ENCODE measurements at regions not wholly inside any gene's neighbourhood (a gene's known extent, or its start where the extent isn't known, plus 50 kb on each side); places are given as distances from the start of the nearest gene placed in this dataset.
"Not testable (repeated sequence)": the region's sequence is repeated elsewhere in the genome, so short reads cannot be mapped to it uniquely, and the experiment has no call there.

GRCh38 chr6:81561071-81561564, 191.4 kb downstream of the TENT5A start:
- no peak for FAIRE-seq

DNA sequence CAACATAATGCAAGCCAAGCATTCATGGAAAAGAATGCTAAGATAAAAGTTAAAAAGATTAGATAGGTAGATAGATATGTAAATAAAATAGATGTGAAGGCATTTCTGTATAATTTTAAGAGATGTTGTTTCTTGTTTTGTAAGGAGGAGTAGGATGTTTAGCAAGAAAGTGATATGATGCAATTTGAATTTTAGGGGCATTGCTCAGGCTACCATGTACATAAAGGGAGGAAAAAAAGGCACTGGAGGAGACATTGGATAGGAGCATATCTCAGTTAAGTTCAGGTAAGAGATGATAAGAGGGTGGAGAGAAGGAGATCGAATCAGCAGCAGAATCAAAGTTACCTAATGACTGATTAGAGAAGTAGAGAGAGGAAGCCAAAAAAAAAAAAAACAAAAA, 194.7 kb downstream of the TENT5A start:
- no peak for FAIRE-seq

GRCh38 chr6:81556551-81556950, 195.9 kb downstream of the TENT5A start:
- no peak for FAIRE-seq

DNA sequence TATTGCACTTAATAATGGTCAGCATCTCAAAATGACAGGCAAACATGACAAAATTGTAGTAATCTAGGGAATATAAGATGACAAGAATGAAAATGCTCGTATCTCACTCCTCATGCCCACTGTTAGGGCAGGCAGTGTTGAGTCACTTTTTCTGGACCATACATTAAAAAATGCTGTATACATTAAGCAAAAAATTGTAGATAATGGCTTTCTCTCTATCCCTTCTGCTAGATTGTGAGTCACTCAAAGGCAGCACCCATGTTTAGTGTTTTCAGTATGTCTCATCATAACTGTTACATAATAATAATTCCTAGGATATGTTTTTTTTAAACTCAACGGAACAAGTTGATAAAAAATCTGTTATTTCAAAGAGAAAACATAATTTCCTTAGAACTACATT, 199.3 kb downstream of the TENT5A start:
- FAIRE-seq: no peak

DNA sequence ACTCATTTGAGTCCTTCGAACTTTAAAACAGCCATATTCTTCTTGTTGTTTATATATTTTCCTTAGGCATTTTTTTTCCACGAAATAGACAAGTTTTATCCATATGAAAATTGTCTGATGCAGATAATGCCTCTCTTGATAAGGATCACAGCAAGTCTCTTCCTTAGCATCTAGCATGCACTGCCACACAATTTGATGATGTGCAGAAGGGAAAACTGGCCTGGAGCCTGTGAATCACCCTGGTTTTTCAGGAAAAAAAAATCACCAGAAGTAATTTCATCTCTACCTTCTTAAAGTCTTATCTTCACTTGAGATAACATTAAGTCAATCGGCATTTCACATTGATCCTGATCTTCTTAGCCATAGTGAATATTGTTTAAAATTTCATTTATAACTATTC, 199.8 kb downstream of the TENT5A start:
- FAIRE-seq: no peak

- FAIRE-seq: no peak
These were observed 205.3 kb downstream of the TENT5A start for GRCh38 chr6:81547149-81547548.

- FAIRE-seq: no peak
These were observed 217.5 kb downstream of the TENT5A start for GRCh38 chr6:81534934-81535465.

DNA sequence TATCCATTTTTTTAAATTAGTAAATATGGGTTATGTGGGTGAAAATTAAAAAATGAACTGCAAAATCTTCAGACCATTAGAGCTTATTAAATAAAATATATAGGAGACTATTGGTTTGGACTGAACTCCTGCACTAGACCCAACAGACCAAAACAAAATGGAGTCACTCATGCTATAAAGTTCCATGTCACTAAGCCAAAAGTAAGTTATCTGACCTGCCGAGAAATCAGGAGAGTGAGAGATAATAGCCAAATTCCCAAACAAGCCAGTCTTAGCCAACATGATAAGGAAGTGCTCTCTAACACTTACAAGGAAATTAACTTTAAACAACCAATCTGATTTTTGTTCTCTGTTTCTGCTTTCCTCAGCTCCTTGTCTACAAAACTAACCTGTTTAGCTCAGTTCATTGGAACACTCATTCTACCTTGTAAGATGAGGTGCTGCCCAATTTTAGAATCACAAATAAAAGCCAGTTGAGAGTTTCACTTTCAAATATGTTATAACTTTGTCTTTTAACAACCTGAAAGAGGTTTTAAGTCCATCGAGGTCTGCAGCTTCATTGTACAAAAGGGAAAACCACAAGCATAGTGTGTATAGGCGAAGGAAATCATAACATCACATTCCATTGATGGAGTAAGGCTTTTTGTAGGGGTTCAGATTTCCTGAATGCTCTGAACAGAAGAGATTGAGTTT, 220.5 kb downstream of the TENT5A start:
- FAIRE-seq: no peak

DNA sequence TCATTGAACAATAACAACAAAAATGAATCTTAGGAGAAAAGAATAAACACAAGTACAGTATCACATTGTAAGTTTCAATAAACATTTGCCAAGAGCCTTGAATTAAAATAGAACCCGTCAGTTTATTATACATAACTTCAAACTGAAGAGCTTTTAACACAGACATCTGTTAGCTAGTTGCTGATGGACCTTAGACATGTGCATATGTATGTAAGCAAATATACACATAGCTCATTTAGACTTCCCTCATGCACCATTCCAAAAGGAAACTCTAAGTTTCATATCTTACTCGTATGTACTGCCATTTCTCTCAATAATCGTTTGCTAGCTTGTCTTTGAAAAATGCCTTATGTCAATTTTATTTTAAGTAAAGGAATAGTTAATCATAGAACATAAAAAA, 235.0 kb downstream of the TENT5A start:
- no peak for FAIRE-seq

GRCh38 chr6:81515562-81516453, 236.7 kb downstream of the TENT5A start:
- FAIRE-seq: no peak

DNA sequence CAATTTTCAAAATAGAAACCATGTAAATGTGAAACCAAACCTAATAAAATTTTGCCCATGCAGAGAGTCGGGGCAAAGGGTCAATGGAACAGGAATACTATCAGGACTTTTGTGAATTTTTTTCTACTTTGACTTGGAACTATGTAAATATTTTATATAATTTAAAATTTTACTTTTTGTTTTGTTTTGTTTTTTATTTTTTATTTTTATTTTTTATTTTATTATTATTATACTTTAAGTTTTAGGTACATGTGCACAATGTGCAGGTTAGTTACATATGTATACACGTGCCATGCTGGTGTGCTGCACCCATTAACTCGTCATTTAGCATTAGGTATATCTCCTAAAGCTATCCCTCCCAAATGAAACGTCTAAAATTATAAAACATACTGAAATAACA, 238.3 kb downstream of the TENT5A start:
- not testable (repeated sequence) for FAIRE-seq

GRCh38 chr6:81511423-81511822, 241.1 kb downstream of the TENT5A start:
- FAIRE-seq: no peak

DNA sequence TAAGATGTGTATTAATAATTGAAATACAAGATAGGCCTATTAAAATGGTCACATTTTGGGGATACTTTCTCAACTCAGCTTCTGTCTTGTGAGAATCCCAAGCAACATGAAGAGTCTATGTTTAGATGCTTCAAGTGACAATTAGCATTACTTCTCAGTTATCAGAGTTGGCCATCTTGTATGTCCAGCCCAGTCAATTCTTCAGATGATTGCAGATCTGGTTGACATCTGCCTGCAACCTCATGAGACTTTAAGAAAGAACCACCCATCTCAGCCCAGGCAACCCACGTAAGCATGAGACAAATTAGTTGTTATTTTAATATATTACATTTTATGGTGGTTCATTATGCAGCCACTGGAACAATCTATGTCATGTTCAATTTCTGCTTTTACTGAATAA, 256.5 kb downstream of the TENT5A start:
- no peak for FAIRE-seq

DNA sequence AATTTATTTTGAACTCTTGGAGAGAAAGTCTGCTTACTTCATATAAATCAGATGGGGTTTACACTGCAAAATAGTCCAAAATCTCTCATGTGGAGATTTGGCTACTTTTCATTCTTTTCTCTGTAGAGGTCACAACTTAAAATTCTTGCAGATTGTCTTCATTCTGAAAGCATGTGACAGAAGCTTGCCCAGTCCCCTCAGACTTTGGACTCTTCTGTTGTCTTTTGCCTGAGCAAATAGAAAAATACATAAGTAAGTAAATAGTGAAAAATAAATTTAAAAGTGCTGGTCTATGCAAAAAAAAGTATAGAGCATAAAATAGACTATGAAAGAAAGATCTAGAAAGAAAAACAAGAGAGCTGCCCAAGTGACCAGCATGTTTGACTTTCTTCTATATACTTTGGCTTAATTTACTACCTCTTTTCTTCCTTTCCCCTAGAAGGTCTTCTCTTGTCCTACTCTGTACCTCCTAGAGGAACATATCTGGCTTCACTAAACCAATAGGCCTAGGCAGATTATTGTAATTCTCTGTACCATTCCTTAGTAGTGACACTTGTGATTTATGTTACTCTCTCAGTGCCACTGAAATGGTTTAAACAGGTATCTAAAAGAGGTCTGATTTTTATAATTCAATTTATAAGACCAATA, 260.9 kb downstream of the TENT5A start:
- FAIRE-seq: no peak

DNA sequence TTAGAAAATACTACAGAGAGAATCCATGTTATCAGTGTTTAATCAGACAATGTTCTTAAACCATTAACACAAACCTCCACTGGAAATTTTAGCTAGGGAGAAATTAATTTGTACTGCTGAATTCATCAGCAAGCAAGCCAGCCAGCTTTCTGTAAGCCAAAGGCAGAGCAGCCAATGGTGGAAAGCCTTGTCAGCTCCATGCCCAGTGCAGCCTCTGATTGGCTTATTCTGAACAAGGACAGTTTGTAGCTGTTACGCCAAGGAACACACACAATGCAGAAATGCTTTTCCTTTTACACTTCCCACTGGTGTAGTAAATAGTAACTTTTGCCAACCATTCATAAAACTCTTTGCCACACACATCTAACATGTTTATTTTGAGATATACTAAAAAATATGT, 265.0 kb downstream of the TENT5A start:
- no peak for FAIRE-seq

GRCh38 chr6:81486234-81486633, 266.2 kb downstream of the TENT5A start:
- no peak for FAIRE-seq

DNA sequence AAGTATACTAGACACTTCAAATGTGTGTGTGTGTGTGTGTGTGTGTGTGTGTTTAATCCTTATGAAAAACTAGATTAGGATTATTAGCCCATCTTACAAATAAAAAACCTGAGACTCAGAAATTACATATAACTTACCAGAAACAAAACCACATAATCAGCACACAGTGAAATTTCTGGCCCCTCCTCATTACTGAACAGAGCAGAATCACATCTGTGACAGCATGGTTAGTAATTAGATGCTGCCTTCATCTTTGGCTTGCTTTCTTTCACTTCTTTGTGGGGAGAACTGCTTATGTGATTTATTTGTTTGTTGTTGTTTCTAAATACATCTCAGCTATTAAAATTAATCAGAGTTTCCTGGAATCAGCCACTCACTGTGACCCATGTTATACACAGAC, 267.1 kb downstream of the TENT5A start:
- FAIRE-seq: no peak

DNA sequence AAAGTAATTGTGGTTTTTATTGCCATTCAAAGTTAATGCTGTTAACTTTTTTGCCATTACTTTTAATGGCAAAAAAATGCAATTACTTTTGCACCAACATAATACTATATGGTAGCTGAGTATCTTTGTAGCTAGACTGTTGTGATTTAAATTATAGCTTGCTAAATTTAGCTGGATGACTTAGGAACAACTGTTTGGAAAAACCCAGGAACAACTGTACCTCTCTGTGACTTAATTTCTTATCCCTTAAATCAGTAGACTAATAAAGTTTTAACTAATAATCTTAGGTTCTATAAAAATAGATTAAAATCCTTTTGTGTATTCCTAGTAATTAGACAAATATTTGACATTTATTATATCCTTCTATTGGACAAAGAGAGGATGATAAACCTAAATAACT, 268.2 kb downstream of the TENT5A start:
- FAIRE-seq: no peak

DNA sequence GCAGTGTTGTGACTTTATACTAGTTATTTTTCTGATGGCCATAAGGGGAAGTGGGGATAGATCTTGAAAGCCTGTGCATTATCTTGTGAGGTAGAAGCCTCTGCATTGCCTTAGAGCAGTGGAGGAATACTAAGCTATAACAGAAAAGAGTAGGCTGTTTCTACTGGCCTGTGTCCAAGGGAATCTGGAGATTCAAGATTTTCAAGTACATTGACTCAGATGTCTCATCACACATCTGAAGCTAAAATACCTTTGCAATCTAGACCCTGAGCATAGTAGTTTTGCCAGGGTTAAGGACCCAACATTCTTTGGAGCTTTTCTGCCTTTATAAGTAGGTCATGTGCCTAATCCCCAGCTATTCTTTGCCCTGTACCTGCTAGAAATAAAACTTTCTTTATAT, 272.3 kb downstream of the TENT5A start:
- FAIRE-seq: no peak

DNA sequence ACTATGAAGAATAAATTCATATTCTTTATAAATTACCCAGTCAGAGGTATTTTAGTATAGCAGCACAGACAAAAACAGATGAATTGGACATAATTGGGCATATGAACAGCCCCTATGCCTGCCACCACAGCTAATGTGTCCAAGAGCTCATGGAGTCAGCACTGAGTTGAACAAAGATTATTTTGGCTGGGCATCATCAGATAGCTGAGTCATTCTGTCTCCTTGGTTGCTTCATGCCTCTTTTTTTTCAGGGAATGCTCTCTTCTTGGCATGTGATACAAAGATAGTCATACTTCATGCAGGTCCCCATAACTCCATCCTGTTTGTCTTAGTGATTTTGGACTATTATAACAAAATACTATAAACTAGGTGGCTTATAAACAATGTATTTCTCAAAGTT, 275.6 kb downstream of the TENT5A start:
- no peak for FAIRE-seq

GRCh38 chr6:81475646-81476045, 276.8 kb downstream of the TENT5A start:
- FAIRE-seq: no peak

- peak; percentile 33 for FAIRE-seq
These were observed 286.6 kb downstream of the TENT5A start for GRCh38 chr6:81465859-81466258.

GRCh38 chr6:81456416-81456815, 296.1 kb downstream of the TENT5A start:
- no peak for FAIRE-seq
